Omental fat pad (tissue), 3 donors: ENCODE measurements at regions not wholly inside any gene's neighbourhood (a gene's known extent, or its start where the extent isn't known, plus 50 kb on each side); places are given as distances from the start of the nearest gene placed in this dataset.

ENCODE experiments used
- ATAC-seq: fragments of 150-250 bp; one replicate; pipeline ENCODE4 v1.9.1; 2016; ENCODE audit warnings: mild to moderate bottlenecking, moderate library complexity; ENCODE audit not compliant: low FRiP score
- DNase-seq: peaks from one replicate; pipeline ENCODE4 v3.0.0-alpha.2; 2019; ENCODE audit warnings: low spot score
- CTCF ChIP-seq, 3 donors: fragments of 450-650 bp; IDR thresholded peaks; one replicate each; pipeline ENCODE4 v1.5.1; 2016 to 2017; ENCODE audit warnings: antibody characterized with exemption in 3 of 3, mild to moderate bottlenecking in 3 of 3, moderate library complexity in 2 of 3

GRCh38 chr3:118705487-118706219, 329.0 kb downstream of the IGSF11 start:
- no peak for DNase-seq

GRCh38 chr3:118707991-118708390, 326.7 kb downstream of the IGSF11 start:
- DNase-seq (no peak), ATAC-seq (no peak)
- no peak for TF ChIP-seq CTCF (IDR thresholded peaks at IDR 0.05)

More at GRCh38 chr3:118705487-118706219, 329.0 kb downstream of the IGSF11 start:
- ATAC-seq = no peak
- TF ChIP-seq CTCF (IDR thresholded peaks at IDR 0.05) = no peak

- no peak for ATAC-seq
- DNase-seq = no peak
- no peak for TF ChIP-seq CTCF (IDR thresholded peaks at IDR 0.05)
These were observed 324.1 kb downstream of the IGSF11 start for GRCh38 chr3:118710532-118710931.

GRCh38 chr3:118713502-118714207, 321.0 kb downstream of the IGSF11 start:
- no peak for ATAC-seq
- DNase-seq = no peak
- TF ChIP-seq CTCF (IDR thresholded peaks at IDR 0.05) = no peak

GRCh38 chr3:118714800-118715199, 319.8 kb downstream of the IGSF11 start:
- no peak for TF ChIP-seq CTCF (IDR thresholded peaks at IDR 0.05)
- DNase-seq (no peak), ATAC-seq (no peak)

GRCh38 chr3:118729546-118729945, 305.1 kb downstream of the IGSF11 start:
- TF ChIP-seq CTCF (IDR thresholded peaks at IDR 0.05) = no peak
- ATAC-seq = no peak
- no peak for DNase-seq

GRCh38 chr3:118734664-118735063, 300.0 kb downstream of the IGSF11 start:
- ATAC-seq (no peak), DNase-seq (no peak)
- no peak for TF ChIP-seq CTCF (IDR thresholded peaks at IDR 0.05)
